Daoy (cell line): ENCODE measurements at regions not wholly inside any gene's neighbourhood (a gene's known extent, or its start where the extent isn't known, plus 50 kb on each side); places are given as distances from the start of the nearest gene placed in this dataset.
"Not testable (repeated sequence)": the region's sequence is repeated elsewhere in the genome, so short reads cannot be mapped to it uniquely, and the experiment has no call there.

ENCODE experiments used
- DNase-seq: peaks from one replicate; pipeline ENCODE4 v3.0.0-alpha.2; 2015; ENCODE audit warnings: low read depth

- DNase-seq = peak; percentile 42
These were observed 453.0 kb upstream of the CFAP20DC start for GRCh38 chr3:59502806-59503205.

- no peak for DNase-seq
These were observed 450.1 kb upstream of the CFAP20DC start for GRCh38 chr3:59499954-59500353.

- no peak for DNase-seq
These were observed 449.2 kb upstream of the CFAP20DC start for GRCh38 chr3:59499000-59499399.

GRCh38 chr3:59496250-59496649 is 446.4 kb upstream of the CFAP20DC start:
- no peak for DNase-seq

GRCh38 chr3:59494969-59495368 is 445.1 kb upstream of the CFAP20DC start:
- not testable (repeated sequence) for DNase-seq

- no peak for DNase-seq
These were observed 436.7 kb upstream of the CFAP20DC start for GRCh38 chr3:59486520-59486919.

GRCh38 chr3:59483191-59483590 is 433.4 kb upstream of the CFAP20DC start:
- DNase-seq = no peak

GRCh38 chr3:59482684-59483083 is 432.9 kb upstream of the CFAP20DC start:
- DNase-seq = no peak

- no peak for DNase-seq
These were observed 432.1 kb upstream of the CFAP20DC start for GRCh38 chr3:59481776-59482400.

- peak; percentile 26 for DNase-seq
These were observed 430.7 kb upstream of the CFAP20DC start for GRCh38 chr3:59480486-59480995.

GRCh38 chr3:59473636-59474035 is 423.8 kb upstream of the CFAP20DC start:
- no peak for DNase-seq

- no peak for DNase-seq
These were observed 422.7 kb upstream of the CFAP20DC start for GRCh38 chr3:59472541-59472940.

- no peak for DNase-seq
These were observed 420.3 kb upstream of the CFAP20DC start for GRCh38 chr3:59469948-59470723.

- DNase-seq = no peak
These were observed 417.7 kb upstream of the CFAP20DC start for GRCh38 chr3:59467476-59467875.

- no peak for DNase-seq
These were observed 414.4 kb upstream of the CFAP20DC start for GRCh38 chr3:59464187-59464586.

GRCh38 chr3:59463253-59463652 is 413.4 kb upstream of the CFAP20DC start:
- no peak for DNase-seq

- DNase-seq = no peak
These were observed 410.2 kb upstream of the CFAP20DC start for GRCh38 chr3:59460068-59460467.

- no peak for DNase-seq
These were observed 407.1 kb upstream of the CFAP20DC start for GRCh38 chr3:59456852-59457485.

- DNase-seq = no peak
These were observed 402.2 kb upstream of the CFAP20DC start for GRCh38 chr3:59451800-59452746.

GRCh38 chr3:59450946-59451763 is 401.3 kb upstream of the CFAP20DC start:
- DNase-seq = no peak

GRCh38 chr3:59450437-59450836 is 400.6 kb upstream of the CFAP20DC start:
- DNase-seq = no peak
